ENCODE measurements at regions not wholly inside any gene's neighbourhood (a gene's known extent, or its start where the extent isn't known, plus 50 kb on each side); places are given as distances from the start of the nearest gene placed in this dataset.
"Not testable (repeated sequence)": the region's sequence is repeated elsewhere in the genome, so short reads cannot be mapped to it uniquely, and the experiment has no call there.

DNA sequence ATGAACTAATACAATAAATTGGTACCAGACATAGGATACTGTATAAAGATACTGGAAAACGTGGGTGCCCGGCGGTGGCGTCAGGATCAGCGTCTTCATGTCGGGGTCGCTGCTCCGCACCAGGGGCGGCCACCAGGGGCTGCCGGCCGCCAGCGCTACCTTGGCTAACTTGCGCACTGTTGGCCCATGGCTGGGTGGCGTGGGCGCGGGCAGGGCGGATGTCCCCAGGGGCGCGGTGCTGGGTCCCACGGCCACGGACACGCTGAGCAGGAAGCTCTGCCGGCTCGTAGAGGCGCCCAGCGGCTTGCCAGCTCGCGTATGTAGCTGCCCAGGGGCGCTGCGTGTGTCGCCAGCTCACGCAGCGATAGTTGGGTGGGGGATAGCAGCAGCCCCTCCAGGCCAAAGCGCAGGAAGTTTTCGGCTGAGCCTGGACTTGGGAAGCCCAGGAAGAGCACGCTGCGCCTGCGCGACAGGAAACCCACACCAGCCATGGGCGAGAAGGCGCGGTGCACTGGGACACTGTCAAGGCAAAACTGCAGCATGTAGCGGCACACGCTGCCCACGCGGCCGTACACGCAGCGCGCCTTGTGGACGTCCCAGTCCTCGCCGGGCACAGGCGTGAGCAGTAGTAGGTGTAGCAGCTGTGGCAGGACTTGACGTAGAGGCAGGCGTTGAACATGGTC is 299.9 kb downstream of the CCDC74A start:
- TF ChIP-seq, protein P1, sequence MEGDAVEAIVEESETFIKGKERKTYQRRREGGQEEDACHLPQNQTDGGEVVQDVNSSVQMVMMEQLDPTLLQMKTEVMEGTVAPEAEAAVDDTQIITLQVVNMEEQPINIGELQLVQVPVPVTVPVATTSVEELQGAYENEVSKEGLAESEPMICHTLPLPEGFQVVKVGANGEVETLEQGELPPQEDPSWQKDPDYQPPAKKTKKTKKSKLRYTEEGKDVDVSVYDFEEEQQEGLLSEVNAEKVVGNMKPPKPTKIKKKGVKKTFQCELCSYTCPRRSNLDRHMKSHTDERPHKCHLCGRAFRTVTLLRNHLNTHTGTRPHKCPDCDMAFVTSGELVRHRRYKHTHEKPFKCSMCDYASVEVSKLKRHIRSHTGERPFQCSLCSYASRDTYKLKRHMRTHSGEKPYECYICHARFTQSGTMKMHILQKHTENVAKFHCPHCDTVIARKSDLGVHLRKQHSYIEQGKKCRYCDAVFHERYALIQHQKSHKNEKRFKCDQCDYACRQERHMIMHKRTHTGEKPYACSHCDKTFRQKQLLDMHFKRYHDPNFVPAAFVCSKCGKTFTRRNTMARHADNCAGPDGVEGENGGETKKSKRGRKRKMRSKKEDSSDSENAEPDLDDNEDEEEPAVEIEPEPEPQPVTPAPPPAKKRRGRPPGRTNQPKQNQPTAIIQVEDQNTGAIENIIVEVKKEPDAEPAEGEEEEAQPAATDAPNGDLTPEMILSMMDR (IDR thresholded peaks at IDR 0.05; ENCODE audit: control insufficient read depth, insufficient read depth, low read depth, low read length, missing control alignments): no peak
- no peak overlapping the region for H3K4me3 ChIP-seq (ENCODE audit: control insufficient read depth, low read depth, low read length)
- DNase-seq (ENCODE audit: low read depth): no peak

DNA sequence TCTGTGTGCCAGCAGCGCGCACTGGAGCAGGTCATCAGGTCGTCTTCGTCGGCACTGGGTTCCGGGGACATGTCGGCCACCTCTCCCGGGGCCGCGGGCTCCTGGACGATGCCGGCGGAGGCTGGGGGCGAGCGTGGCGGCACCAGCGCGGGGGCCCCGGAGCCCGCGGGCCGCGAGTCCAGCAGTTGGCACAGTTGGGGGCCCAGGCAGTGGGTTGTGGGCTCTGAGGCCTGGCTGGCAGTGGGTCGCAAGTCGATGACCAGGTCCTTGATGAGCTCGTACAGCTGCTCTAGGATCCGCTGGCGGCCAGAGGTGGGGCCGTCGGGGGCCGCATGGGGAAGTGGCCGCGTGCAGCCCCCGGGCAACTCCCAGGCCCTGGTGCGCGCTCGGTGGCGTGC is 300.5 kb downstream of the CCDC74A start:
- H3K4me3 ChIP-seq (ENCODE audit: control insufficient read depth, low read depth, low read length): no peak overlapping the region
- TF ChIP-seq, protein P1 (IDR thresholded peaks at IDR 0.05; ENCODE audit: control insufficient read depth, insufficient read depth, low read depth, low read length, missing control alignments): no peak
- DNase-seq (ENCODE audit: low read depth): no peak

DNA sequence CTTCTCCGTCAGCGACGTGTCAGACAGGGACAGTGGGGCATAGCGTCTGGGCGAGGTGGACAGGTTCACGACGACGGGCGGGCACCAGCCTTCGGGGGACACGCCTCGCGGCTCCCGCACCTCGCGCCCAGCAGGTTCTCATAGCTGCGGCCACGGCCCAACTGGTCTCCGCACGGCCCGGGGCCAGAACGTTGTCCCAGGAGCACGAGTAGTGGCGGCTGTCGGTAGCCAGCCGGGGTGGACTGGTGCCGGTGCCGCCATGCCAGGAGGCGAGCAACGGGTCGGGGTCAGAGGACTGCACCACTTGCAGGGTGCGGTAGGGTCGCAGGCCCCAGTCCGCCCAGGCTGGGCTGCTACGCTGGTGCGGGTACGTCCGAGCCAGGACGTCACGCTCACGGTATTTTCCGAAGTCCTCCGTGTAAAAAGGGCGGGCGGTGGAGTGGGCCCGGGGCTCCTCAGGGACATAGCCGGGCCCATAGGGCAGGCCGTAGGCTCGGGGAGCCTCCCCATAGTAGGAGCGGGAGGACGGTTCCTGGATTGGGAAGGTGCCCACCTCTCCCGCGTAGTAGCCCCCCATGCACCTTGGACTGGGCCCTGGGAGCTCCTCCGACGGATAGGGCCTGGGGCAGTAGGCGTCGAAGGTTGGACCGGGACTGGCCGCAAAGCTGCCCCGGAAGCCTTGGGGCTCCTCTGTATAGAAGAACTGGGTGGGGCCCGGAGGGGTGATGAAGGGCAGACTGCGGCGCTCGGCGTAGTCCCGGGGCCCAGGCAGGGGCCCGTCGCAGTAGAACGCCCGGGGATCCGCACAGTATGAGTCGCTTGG is 301.2 kb downstream of the CCDC74A start:
- not testable (repeated sequence) for DNase-seq (ENCODE audit: low read depth); H3K4me3 ChIP-seq (ENCODE audit: control insufficient read depth, low read depth, low read length)

DNA sequence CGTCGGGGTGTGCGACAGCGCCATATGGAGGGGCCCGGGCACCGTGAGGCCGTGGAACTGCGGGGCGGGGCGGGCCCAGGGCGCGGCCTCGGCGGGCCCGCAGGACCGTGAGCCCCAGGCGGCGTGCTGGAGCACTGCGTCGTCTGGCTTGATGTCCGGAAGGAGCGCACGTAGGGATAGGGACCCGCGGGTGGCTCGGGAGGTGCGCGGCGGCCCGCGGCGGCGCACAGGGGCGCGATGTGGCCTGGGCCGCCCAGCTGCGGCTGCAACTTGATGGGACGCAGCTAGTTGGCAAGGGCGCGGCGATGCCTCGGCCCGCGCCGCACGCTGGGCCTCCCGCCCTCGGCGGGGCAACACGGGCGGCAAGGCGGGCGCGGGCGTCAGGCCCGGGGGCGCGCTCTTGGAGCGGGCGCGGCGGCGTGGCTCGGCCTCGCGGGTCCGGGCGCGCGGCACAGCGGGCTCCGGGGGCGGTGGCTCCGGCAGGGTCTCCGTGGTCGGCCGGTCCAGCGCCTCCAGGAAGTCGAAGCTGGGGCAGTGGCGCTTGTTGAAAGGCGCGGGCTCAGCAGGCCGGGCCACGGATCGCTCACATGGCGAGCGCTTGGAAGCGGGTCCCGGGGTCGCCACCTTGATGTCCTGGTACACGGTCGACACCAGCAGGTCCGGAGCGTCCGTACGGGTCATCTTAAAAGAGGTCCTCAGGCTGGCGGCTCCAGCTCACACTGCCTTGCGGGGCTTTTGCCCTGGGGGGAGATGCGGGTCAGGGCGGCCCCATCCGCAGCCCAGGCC is 302.0 kb downstream of the CCDC74A start:
- not testable (repeated sequence) for H3K4me3 ChIP-seq (ENCODE audit: control insufficient read depth, low read depth, low read length); DNase-seq (ENCODE audit: low read depth)

DNA sequence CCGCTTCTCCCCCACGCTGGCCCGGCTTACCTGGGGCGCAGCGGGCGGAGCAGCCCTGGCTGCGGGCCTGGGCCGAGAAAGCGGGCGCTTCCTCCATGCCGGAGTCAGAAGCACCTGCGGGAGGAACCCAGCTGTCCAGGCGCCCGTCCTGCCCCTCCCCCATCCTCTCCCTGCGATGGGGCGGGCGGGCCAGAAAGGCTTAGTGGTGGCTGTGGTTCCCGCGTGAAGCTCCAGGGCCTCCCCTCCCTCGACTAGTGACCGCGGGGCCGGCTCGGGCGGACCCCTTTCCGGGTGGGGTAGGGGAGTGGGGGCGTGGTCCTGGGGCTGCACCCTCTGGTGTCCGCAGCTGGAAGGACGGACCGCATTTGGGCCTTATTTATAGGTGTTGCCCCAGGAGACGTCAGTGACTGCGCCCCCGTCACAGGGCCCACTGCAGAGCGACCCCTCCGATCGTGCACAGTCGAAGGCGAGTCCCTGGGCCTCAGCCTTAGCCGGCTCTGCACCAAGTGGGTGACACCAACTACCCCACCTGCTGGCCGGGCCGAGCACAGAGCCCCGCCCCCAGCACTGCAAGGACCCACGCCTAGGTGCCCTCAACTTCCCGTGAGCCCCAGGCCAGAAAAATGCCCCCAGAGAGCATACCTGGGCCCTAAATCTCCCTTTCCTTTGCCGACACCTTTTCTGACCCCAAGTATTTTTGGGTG is 302.7 kb downstream of the CCDC74A start:
- H3K4me3 ChIP-seq (ENCODE audit: control insufficient read depth, low read depth, low read length); DNase-seq (ENCODE audit: low read depth): not testable (repeated sequence)

DNA sequence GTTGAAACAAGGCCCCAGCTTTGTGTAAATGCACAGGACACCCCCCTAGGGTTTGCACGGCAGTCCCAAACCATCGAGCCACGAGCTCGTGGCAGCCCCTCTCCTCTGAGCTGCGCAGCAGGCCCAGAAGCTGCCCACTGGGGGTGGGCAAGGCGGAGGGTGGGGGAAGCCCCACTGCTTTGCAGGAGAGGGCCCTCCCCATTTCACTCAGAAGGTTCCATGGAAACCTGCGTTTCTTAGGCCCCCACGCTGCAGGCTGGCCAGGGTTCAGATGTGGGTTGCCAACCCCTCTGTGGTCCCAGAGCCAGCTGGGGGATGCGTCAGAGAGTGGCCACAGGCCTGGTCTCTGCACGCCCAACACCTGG is 303.2 kb downstream of the CCDC74A start:
- DNase-seq (ENCODE audit: low read depth); H3K4me3 ChIP-seq (ENCODE audit: control insufficient read depth, low read depth, low read length): not testable (repeated sequence)

DNA sequence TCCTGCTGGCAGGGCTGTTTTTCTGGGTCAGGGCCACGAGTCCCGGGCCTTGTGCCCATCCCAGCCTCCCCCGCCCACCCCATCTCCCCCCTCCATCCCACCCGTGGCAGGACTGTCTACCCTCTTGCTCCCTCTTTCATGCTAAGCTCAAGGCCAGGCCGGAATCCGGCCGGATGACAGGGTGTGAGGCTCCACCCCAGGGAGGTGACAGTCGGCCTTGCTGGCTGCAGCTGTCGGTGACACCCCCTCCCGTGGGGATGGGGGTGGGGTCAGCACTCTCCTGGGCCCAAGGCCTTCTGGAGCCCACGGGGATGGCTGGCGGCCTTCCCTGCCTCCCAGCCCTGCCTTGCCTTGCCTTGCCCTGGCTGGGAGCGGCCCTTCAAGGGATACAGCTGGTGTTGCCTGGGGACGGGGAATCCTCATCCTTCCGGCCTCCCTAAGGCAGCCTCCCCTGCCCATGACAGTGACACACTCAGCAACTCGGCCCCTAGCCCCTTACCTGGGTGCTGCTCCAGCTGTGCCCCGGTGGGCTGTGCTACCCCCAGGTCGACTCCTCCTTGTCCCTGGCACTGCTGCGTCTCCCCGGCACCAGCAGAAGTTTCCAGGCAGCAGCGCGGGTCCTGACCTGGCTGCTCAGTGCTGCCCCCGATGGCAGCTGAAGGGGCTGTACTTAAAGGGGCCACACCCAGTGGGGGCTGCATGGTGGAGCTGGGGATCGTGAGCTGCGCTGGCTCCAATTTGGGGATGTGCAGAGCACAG is 303.9 kb downstream of the CCDC74A start:
- H3K4me3 ChIP-seq (ENCODE audit: control insufficient read depth, low read depth, low read length); DNase-seq (ENCODE audit: low read depth): not testable (repeated sequence)

DNA sequence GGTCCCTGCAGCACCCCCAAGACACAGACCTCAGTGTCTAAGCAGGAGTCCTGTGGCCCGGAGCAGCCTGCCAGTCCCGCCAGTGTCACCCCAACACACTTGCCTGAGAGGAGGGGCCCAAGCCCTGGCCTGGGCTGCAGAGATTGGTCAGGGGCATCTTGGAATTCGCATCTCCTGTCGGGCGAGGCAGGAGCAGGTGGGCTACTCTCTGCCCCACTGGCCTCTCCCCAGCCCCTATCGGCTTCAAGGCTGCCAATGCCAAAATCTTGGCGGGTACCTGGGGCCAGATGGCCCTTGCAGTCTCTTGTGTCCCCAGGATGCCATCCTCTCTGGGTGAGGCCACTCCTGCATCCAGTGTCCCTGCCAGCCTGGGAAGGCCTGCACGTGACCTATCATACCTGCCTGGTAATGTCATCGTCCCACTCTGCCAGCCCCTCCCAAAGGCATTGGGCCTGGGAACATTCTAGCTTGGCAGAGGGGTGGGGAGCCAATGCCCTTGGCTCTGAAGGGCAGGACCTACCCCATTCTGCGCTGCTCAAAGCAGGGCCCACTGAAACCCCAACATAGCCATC is 304.6 kb downstream of the CCDC74A start:
- H3K4me3 ChIP-seq (ENCODE audit: control insufficient read depth, low read depth, low read length); DNase-seq (ENCODE audit: low read depth): not testable (repeated sequence)

DNA sequence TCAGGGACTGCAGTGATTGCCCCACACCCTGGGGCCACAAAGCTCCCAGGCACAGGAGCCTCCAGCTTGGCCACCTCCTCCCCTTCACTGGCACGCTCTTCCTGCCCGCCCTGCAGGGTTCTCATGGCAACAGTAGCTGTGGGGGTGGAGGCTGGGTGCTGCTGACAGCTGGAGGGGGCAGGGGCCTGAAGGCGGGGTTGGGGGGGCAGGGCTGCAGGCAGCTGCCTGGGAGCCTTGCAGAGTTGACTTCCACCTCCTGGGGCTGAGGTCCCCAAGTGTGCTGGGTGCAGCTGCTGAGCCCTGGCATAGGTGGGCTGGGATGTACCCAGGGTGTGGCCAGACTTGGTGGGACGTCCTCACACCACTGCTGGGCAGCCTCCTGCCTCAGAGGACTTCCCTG is 305.2 kb downstream of the CCDC74A start:
- not testable (repeated sequence) for DNase-seq (ENCODE audit: low read depth); H3K4me3 ChIP-seq (ENCODE audit: control insufficient read depth, low read depth, low read length)

DNA sequence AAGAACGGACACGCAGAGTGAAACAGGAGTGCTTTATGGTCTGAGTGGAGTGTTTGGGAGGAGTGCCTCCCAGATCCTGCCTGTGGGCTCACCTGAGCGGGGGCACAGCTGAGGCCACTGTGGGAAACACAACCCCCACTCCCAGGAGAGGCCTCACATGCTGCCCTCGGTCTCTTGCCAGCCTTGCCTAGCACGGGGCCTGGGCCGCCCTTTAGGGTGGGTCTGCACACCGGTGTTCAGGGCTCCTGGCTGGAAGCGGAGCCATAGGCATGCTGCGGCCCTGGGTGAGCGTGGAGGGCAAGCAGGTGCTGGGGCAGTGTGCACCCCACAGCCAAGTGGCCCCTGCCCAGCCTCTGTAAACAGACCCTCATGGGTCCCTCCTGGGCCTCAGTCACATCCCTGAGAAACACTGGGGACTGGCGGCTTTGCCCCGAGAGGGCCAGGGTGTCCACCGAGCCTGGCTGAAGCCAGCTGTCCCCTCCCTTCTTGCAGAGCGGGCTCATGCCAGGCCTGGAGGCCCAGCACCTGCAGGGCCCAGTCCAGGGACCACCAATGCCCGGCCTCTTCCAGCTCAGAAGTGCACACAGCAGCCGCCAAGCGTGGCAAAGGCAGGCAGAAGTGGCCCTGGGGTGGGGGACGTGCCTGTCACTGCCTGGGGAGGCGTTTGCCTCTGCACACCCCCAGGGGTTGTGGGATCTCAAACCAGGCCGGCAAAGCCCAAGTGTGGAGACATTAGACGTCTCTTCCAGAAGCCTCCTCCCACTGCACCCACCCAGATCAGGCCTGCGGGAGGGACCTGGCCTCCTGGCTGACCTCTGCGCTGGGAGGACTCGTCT is 305.9 kb downstream of the CCDC74A start:
- not testable (repeated sequence) for H3K4me3 ChIP-seq (ENCODE audit: control insufficient read depth, low read depth, low read length); DNase-seq (ENCODE audit: low read depth)

DNA sequence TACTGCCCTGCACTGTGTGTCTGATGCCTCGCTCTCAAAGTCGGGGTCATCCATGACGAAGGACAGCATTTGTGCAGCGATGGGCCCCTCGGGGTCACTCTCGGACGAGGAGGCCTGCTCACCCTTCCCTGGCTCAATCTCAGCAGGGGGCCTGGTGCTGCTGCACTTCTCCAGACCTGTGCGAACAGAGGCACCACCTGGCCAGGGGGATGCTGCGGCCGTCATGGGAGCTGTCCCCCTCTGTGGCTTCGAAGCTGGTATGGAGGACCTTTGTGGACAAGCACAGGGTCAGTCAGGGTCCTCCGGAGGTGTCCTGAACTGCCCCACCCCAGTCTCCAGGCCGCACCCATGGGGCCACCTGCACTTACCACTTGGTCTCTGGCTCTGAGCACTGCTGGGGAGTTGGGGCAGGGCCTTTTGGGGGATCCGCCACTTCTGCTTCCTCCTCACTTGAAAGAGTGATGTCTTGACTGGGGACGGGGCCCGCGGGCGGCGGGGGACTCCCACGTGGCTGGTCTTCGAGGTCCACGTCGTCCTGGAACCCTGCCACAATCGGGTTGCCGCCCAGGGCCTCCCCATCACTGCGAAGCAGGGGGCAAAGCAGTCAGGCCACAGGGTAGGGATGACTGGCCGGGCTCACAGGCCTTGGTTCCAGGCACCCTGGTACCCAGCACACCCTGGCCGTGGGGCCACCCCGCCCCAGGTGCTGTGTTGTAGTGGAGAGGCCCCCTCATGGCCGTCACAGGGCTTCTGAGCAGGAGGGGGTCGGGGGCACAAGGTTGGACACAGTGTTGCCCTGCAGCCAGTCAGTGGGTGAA is 306.7 kb downstream of the CCDC74A start:
- H3K4me3 ChIP-seq (ENCODE audit: control insufficient read depth, low read depth, low read length); DNase-seq (ENCODE audit: low read depth): not testable (repeated sequence)

DNA sequence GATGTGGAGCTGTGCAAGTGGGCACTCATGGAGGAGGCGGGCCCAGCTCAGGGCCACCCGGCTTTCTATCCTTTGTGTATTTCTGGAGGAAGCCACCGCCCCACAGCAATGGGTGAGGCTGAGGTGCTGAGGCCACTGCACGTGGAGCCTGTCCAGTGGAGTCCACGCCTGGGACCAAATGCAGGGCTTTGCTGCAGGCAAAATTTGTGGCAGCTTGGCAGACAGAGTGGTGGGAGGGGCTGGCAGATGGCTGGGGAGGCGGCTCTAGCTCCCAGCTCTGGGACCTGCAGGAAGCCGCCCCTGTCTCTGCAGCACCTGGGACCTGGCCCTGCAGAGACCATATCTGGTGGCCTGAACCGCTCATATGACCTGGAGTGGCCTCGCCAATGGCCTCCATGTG is 307.3 kb downstream of the CCDC74A start:
- not testable (repeated sequence) for H3K4me3 ChIP-seq (ENCODE audit: control insufficient read depth, low read depth, low read length); DNase-seq (ENCODE audit: low read depth)
